ENCODE measurements at regions not wholly inside any gene's neighbourhood (a gene's known extent, or its start where the extent isn't known, plus 50 kb on each side); places are given as distances from the start of the nearest gene placed in this dataset.

GRCh38 chr13:111862836-111863815 is 203.8 kb upstream of the SOX1 start:
- H3K4me1 Mint-ChIP-seq (ENCODE audit: low read depth) = no peaks in the 10 kb centered on the region
- H3K9me3 Mint-ChIP-seq = peaks cover 8% of the 10 kb centered on the region
- no peak for DNase-seq
- ATAC-seq = no peak
- no peak overlapping the region for H3K27ac Mint-ChIP-seq
- ChIA-PET CTCF (no interaction called here), POLR2A (no interaction called here)
- H3K27me3 Mint-ChIP-seq = no peaks in the 10 kb centered on the region
- no peak overlapping the region for H3K4me3 Mint-ChIP-seq
- intact Hi-C loops (cut with micrococcal nuclease) = no loop called here
- H3K36me3 Mint-ChIP-seq (ENCODE audit: low read depth) = no peaks in the 10 kb centered on the region
- TF ChIP-seq CTCF (IDR thresholded peaks at IDR 0.05) = no peak

- H3K36me3 Mint-ChIP-seq (ENCODE audit: low read depth) = no peaks in the 10 kb centered on the region
- peaks cover 12% of the 10 kb centered on the region for H3K9me3 Mint-ChIP-seq
- H3K27me3 Mint-ChIP-seq = no peaks in the 10 kb centered on the region
- H3K27ac Mint-ChIP-seq = no peak overlapping the region
- ChIA-PET POLR2A (no interaction called here), CTCF (no interaction called here)
- intact Hi-C loops (cut with micrococcal nuclease) = no loop called here
- TF ChIP-seq CTCF (IDR thresholded peaks at IDR 0.05) = no peak
- ATAC-seq = no peak
- no peak overlapping the region for H3K4me3 Mint-ChIP-seq
- DNase-seq = no peak
- no peaks in the 10 kb centered on the region for H3K4me1 Mint-ChIP-seq (ENCODE audit: low read depth)
Observed at GRCh38 chr13:111864566-111864965, 202.4 kb upstream of the SOX1 start.

- Mint-ChIP-seq H3K9me3 (peaks cover 12% of the 10 kb centered on the region), H3K36me3 (ENCODE audit: low read depth) (no peaks in the 10 kb centered on the region), H3K4me3 (no peak overlapping the region), H3K27me3 (no peaks in the 10 kb centered on the region), H3K4me1 (ENCODE audit: low read depth) (no peaks in the 10 kb centered on the region), H3K27ac (no peak overlapping the region)
- DNase-seq (no peak), ATAC-seq (no peak)
- TF ChIP-seq CTCF (IDR thresholded peaks at IDR 0.05) = no peak
- POLR2A ChIA-PET = no interaction called here
- intact Hi-C loops (cut with micrococcal nuclease) = no loop called here
- CTCF ChIA-PET = no interaction called here
Observed at GRCh38 chr13:111865046-111865445, 201.9 kb upstream of the SOX1 start.

GRCh38 chr13:111865826-111866225 is 201.1 kb upstream of the SOX1 start:
- intact Hi-C loops (cut with micrococcal nuclease) = no loop called here
- CTCF ChIA-PET = no interaction called here
- ATAC-seq (no peak), DNase-seq (no peak)
- no peak for TF ChIP-seq CTCF (IDR thresholded peaks at IDR 0.05)
- no peak overlapping the region for H3K4me3 Mint-ChIP-seq
- no peak overlapping the region for H3K27ac Mint-ChIP-seq
- H3K36me3 Mint-ChIP-seq (ENCODE audit: low read depth) = no peaks in the 10 kb centered on the region
- POLR2A ChIA-PET = no interaction called here
- H3K27me3 Mint-ChIP-seq = peaks cover 1% of the 10 kb centered on the region
- H3K4me1 Mint-ChIP-seq (ENCODE audit: low read depth) = no peaks in the 10 kb centered on the region
- H3K9me3 Mint-ChIP-seq = peaks cover 12% of the 10 kb centered on the region

GRCh38 chr13:111866731-111867245 is 200.2 kb upstream of the SOX1 start:
- ATAC-seq = no peak
- intact Hi-C loops (cut with micrococcal nuclease) = no loop called here
- peaks cover 3% of the 10 kb centered on the region for H3K27me3 Mint-ChIP-seq
- H3K27ac Mint-ChIP-seq = no peak overlapping the region
- TF ChIP-seq CTCF (IDR thresholded peaks at IDR 0.05) = no peak
- H3K4me1 Mint-ChIP-seq (ENCODE audit: low read depth) = no peaks in the 10 kb centered on the region
- no peak overlapping the region for H3K4me3 Mint-ChIP-seq
- POLR2A ChIA-PET = no interaction called here
- H3K9me3 Mint-ChIP-seq = peaks cover 12% of the 10 kb centered on the region
- H3K36me3 Mint-ChIP-seq (ENCODE audit: low read depth) = no peaks in the 10 kb centered on the region
- DNase-seq = no peak
- CTCF ChIA-PET = no interaction called here
